ENCODE measurements at regions not wholly inside any gene's neighbourhood (a gene's known extent, or its start where the extent isn't known, plus 50 kb on each side); places are given as distances from the start of the nearest gene placed in this dataset.

DNA sequence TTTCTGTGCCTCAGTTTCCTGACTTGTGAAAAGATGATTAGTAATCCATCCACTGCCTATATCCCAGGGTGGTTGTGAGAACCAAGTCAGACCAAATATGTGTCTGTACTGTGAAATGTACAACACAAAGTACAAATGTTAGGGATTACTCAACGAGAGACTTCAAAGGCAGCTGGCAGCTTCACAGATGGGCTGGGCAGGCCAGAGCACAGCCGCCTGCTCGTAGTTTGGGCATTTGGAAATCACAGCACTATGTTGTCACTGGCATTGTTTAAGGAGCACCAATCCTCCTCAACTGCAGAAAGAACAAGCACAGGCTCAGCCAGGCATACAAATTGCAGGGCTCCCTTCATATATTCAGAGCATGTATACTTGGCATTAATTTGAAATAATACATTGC is 64.5 kb upstream of the C10orf90 start:
- WGBS (ENCODE audit: insufficient coverage): 92% methylated on average over 3 of the region's 3 CpGs
- no peak for ATAC-seq (ENCODE audit: low read depth)
- Histone ChIP-seq H3K27me3 (replicated peaks in 1 of 4; ENCODE audit: control extremely low read depth in 1 of 4, control insufficient read depth in 3 of 4, insufficient read depth in 4 of 4, low read length in 3 of 4) (no peaks in the 10 kb centered on the region), H3K9ac (ENCODE audit: low read length) (no peak overlapping the region), H3K79me2 (ENCODE audit: control insufficient read depth, insufficient read depth, low read length) (no peaks in the 10 kb centered on the region), H3K4me3 (ENCODE audit: control extremely low read depth in 1 of 5, extremely low read depth in 1 of 5, insufficient read depth in 1 of 5, low read depth in 2 of 5, low read length in 4 of 5) (no peak overlapping the region), H3K4me1 (ENCODE audit: control insufficient read depth in 2 of 2, insufficient read depth in 2 of 2, low read length in 2 of 2) (no peaks in the 10 kb centered on the region), H3K36me3 (replicated peaks in 1 of 2; ENCODE audit: control extremely low read depth in 1 of 2, control insufficient read depth in 1 of 2, extremely low read depth in 1 of 2, insufficient read depth in 2 of 2, low read length in 1 of 2) (no peaks in the 10 kb centered on the region), H3K9me3 (ENCODE audit: control extremely low read depth in 1 of 3, control insufficient read depth in 2 of 3, insufficient read depth in 1 of 3, low read length in 2 of 3) (no peaks in the 10 kb centered on the region), H4K20me1 (ENCODE audit: control insufficient read depth, insufficient read depth, low read length, poor library complexity, severe bottlenecking) (no peaks in the 10 kb centered on the region), H3K27ac (ENCODE audit: low read length in 2 of 2) (no peak overlapping the region), H2AFZ (ENCODE audit: insufficient read depth, low read depth, low read length, poor library complexity, severe bottlenecking) (no peak overlapping the region), H3K4me2 (replicated peaks; ENCODE audit: low read depth, low read length, poor library complexity, severe bottlenecking) (no peak overlapping the region)
- Mint-ChIP-seq H3K27ac (no peak overlapping the region), H3K9me3 (ENCODE audit: insufficient read depth) (no peaks in the 10 kb centered on the region), H3K27me3 (no peaks in the 10 kb centered on the region), H3K4me3 (no peak overlapping the region), H3K4me1 (no peaks in the 10 kb centered on the region)
- TF ChIP-seq, protein P1, sequence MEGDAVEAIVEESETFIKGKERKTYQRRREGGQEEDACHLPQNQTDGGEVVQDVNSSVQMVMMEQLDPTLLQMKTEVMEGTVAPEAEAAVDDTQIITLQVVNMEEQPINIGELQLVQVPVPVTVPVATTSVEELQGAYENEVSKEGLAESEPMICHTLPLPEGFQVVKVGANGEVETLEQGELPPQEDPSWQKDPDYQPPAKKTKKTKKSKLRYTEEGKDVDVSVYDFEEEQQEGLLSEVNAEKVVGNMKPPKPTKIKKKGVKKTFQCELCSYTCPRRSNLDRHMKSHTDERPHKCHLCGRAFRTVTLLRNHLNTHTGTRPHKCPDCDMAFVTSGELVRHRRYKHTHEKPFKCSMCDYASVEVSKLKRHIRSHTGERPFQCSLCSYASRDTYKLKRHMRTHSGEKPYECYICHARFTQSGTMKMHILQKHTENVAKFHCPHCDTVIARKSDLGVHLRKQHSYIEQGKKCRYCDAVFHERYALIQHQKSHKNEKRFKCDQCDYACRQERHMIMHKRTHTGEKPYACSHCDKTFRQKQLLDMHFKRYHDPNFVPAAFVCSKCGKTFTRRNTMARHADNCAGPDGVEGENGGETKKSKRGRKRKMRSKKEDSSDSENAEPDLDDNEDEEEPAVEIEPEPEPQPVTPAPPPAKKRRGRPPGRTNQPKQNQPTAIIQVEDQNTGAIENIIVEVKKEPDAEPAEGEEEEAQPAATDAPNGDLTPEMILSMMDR (IDR thresholded peaks at IDR 0.05): no peak
- no peak for TF ChIP-seq EZH2 (IDR thresholded peaks at IDR 0.05; ENCODE audit: borderline replicate concordance, insufficient read depth, low read depth, low read length, poor library complexity, severe bottlenecking)
- ChIA-PET CTCF (no interaction called here), POLR2A (no interaction called here)
- no peak for DNase-seq
- intact Hi-C loops (cut with micrococcal nuclease): no loop called here

DNA sequence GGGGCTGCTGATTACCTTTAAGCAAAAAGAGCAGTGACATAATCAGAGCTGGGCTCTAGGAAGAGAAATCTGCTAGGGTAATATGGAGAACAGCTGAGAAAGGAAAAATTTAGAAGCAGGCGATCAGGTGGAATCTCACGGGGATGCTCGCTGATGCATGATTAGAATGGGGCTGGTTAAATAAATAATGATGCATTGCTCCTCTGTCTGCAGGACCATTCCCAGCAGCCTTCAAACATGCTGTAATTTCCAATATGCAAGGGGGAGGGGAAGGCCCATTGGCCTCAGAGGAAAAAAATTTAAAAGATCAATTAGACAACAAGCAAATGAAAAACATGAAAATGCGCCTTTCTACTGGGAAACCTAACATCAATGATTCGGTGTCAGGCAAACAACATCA is 65.6 kb upstream of the C10orf90 start:
- POLR2A ChIA-PET: no interaction called here
- ATAC-seq (ENCODE audit: low read depth) (no peak), DNase-seq (no peak)
- Mint-ChIP-seq H3K4me3 (no peak overlapping the region), H3K27ac (no peak overlapping the region), H3K27me3 (no peaks in the 10 kb centered on the region), H3K9me3 (ENCODE audit: insufficient read depth) (no peaks in the 10 kb centered on the region), H3K4me1 (no peaks in the 10 kb centered on the region)
- Histone ChIP-seq H3K36me3 (replicated peaks in 1 of 2; ENCODE audit: control extremely low read depth in 1 of 2, control insufficient read depth in 1 of 2, extremely low read depth in 1 of 2, insufficient read depth in 2 of 2, low read length in 1 of 2) (no peaks in the 10 kb centered on the region), H3K4me1 (ENCODE audit: control insufficient read depth in 2 of 2, insufficient read depth in 2 of 2, low read length in 2 of 2) (no peaks in the 10 kb centered on the region), H2AFZ (ENCODE audit: insufficient read depth, low read depth, low read length, poor library complexity, severe bottlenecking) (no peak overlapping the region), H3K4me3 (ENCODE audit: control extremely low read depth in 1 of 5, extremely low read depth in 1 of 5, insufficient read depth in 1 of 5, low read depth in 2 of 5, low read length in 4 of 5) (no peak overlapping the region), H3K4me2 (replicated peaks; ENCODE audit: low read depth, low read length, poor library complexity, severe bottlenecking) (no peak overlapping the region), H3K27ac (ENCODE audit: low read length in 2 of 2) (no peak overlapping the region), H4K20me1 (ENCODE audit: control insufficient read depth, insufficient read depth, low read length, poor library complexity, severe bottlenecking) (no peaks in the 10 kb centered on the region), H3K79me2 (ENCODE audit: control insufficient read depth, insufficient read depth, low read length) (no peaks in the 10 kb centered on the region), H3K27me3 (replicated peaks in 1 of 4; ENCODE audit: control extremely low read depth in 1 of 4, control insufficient read depth in 3 of 4, insufficient read depth in 4 of 4, low read length in 3 of 4) (no peaks in the 10 kb centered on the region), H3K9ac (ENCODE audit: low read length) (no peak overlapping the region), H3K9me3 (ENCODE audit: control extremely low read depth in 1 of 3, control insufficient read depth in 2 of 3, insufficient read depth in 1 of 3, low read length in 2 of 3) (no peaks in the 10 kb centered on the region)
- no peak for TF ChIP-seq EZH2 (IDR thresholded peaks at IDR 0.05; ENCODE audit: borderline replicate concordance, insufficient read depth, low read depth, low read length, poor library complexity, severe bottlenecking)
- TF ChIP-seq, protein P1 (IDR thresholded peaks at IDR 0.05): no peak
- intact Hi-C loops (cut with micrococcal nuclease): no loop called here
- CTCF ChIA-PET: no interaction called here
- 100% methylated on average over 2 of the region's 5 CpGs for WGBS (ENCODE audit: insufficient coverage)
